ENCODE measurements at regions not wholly inside any gene's neighbourhood (a gene's known extent, or its start where the extent isn't known, plus 50 kb on each side); places are given as distances from the start of the nearest gene placed in this dataset.
A peak's percentile ranks its signal among the peaks of the same experiment; 100 is the strongest.

- TF ChIP-seq CHD7 (IDR thresholded peaks at IDR 0.05; ENCODE audit: insufficient replicate concordance, low read length) (no peak), RAD21 (IDR thresholded peaks at IDR 0.05 in 1 of 2, conservative IDR thresholded peaks at IDR 0.05 in 1 of 2; ENCODE audit: low read depth in 2 of 2, low read length in 2 of 2) (peak; percentile 46 to 61), SP2 (IDR thresholded peaks at IDR 0.05; ENCODE audit: low read length) (no peak), HDAC2 (IDR thresholded peaks at IDR 0.05; ENCODE audit: borderline replicate concordance in 1 of 2, low read depth in 2 of 2, low read length in 2 of 2) (0 out of 4 replicates have a peak, but pooled peaks have one; percentile 20 to 73), NANOG (IDR thresholded peaks at IDR 0.05; ENCODE audit: insufficient read depth, low read depth, low read length, poor library complexity, severe bottlenecking) (no peak), GTF2F1 (IDR thresholded peaks at IDR 0.05; ENCODE audit: borderline replicate concordance, low read depth, low read length) (no peak), CBX5 (IDR thresholded peaks at IDR 0.05; ENCODE audit: low read depth, low read length) (no peak), NRF1 (IDR thresholded peaks at IDR 0.05; ENCODE audit: low read depth, low read length) (no peak), SIRT6 (IDR thresholded peaks at IDR 0.05; ENCODE audit: low read length) (no peak), POU5F1 (IDR thresholded peaks at IDR 0.05; ENCODE audit: low read depth, low read length) (no peak)
Measured at GRCh38 chr12:107317751-107318555, 224.6 kb upstream of the CRY1 start (continued).

Measured in H1 (cell line).